ENCODE measurements at regions not wholly inside any gene's neighbourhood (a gene's known extent, or its start where the extent isn't known, plus 50 kb on each side); places are given as distances from the start of the nearest gene placed in this dataset.
"Not testable (repeated sequence)": the region's sequence is repeated elsewhere in the genome, so short reads cannot be mapped to it uniquely, and the experiment has no call there.

DNA sequence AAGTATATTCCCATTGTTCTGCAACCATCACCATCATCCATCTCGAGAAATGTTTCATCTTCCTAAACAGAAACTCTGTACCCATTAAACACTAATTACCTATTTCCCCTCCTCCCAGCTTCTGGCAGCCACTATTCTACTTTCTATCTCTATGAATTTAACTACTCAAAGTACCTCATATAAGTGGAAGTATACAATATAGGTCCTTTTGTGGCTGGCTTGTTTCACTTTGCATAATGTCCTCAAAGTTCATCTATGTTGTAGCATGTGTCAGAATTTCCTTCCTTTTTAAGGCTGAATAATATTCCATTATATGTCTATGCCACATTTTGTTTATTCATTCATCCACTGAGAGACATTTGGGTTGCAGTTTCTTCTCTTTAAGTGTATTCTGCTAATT lies 159.4 kb downstream of the KCNRG start:
- TF ChIP-seq EP300 (IDR thresholded peaks at IDR 0.05), result no peak
- TF ChIP-seq POLR2AphosphoS5 (IDR thresholded peaks at IDR 0.05), result no peak
- TF ChIP-seq POLR2A (IDR thresholded peaks at IDR 0.05; ENCODE audit: low read depth), result no peak
- TF ChIP-seq CTCF (IDR thresholded peaks at IDR 0.05), result no peak
- intact Hi-C loops (cut with DNase I), result loop anchor here (5.0 kb wide), 1 partner anchor 358 kb away; no protein-coding TSS in a partner anchor
- H3K4me1 ChIP-seq, result peaks cover 0 to 6% (median 0%) of the 10 kb centered on the region in 4 donors
- H3K36me3 ChIP-seq, result no peaks in the 10 kb centered on the region
- H3K27ac ChIP-seq (replicated peaks in 1 of 4), result no peak overlapping the region
- no peaks in the 10 kb centered on the region for H3K9me3 ChIP-seq
- no peak for DNase-seq (ENCODE audit: extremely low spot score)
- no peak overlapping the region for H3K4me3 ChIP-seq
- 97% methylated on average over 1 of the region's 1 CpG for WGBS
- no peaks in the 10 kb centered on the region for H3K27me3 ChIP-seq

DNA sequence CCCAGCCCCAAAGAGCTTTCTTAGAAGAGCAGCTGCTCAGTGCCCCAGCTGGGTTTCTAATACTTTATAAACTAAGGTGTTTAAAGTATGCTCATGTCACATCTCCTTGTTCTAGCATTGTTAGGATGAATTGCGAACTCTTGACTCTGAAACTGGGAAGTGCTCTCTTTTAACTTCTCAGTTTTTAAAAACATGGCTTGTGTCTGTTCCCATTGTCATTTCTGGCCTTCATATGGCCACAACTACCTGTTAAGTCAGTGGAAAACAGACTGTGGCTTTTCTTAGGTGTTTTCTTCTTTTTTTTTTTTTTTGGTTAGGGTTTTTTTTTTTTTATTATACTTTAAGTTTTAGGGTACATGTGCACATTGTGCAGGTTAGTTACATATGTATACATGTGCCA lies 164.7 kb downstream of the KCNRG start:
- H3K9me3 ChIP-seq, result no peaks in the 10 kb centered on the region
- intact Hi-C loops (cut with DNase I), result no loop called here
- 87% methylated on average over 1 of the region's 1 CpG for WGBS

DNA sequence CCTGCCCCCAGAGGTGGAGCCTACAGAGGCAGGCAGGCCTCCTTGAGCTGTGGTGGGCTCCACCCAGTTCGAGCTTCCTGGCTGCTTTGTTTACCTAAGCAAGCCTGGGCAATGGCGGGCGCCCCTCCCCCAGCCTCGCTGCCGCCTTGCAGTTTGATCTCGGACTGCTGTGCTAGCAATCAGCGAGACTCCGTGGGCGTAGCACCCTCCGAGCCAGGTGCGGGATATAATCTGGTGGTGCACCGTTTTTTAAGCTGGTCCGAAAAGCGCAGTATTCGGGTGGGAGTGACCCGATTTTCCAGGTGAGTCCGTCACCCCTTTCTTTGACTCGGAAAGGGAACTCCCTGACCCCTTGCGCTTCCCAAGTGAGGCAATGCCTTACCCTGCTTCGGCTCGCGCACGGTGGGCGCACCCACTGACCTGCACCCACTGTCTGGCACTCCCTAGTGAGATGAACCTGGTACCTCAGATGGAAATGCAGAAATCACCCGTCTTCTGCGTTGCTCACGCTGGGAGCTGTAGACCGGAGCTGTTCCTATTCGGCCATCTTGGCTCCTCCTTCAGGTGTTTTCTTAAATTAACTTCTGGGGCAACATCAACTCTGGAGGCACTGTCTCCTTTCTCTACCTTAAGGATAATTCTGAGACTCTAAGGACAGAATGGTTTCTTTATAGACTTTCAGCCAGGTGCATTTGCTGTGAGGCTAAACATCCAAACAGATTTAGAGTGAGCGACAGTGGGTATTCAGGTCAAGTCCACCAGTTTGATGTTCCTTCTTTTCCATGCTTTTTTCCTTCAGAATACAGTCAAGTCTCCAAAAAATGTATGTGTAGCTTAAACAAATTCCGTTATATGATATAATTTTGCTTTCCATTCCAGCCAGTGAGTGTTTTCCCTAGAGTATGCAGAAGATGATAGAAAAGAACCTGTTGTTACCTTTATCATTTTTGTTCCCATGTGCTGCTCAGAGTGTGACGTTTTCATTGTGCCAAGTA lies 170.8 kb downstream of the KCNRG start:
- DNase-seq (ENCODE audit: extremely low spot score); H3K27me3 ChIP-seq; H3K4me1 ChIP-seq; H3K36me3 ChIP-seq; H3K4me3 ChIP-seq; H3K27ac ChIP-seq (replicated peaks in 1 of 4); H3K9me3 ChIP-seq; intact Hi-C loops (cut with DNase I): not testable (repeated sequence)
- 96% methylated on average over 24 of the region's 32 CpGs for whole genome bisulfite sequencing

More for the DNA sequence above, 164.7 kb downstream of the KCNRG start:
- no peak overlapping the region for H3K4me3 ChIP-seq
- DNase-seq (ENCODE audit: extremely low spot score), result no peak
- no peaks in the 10 kb centered on the region for H3K36me3 ChIP-seq
- H3K4me1 ChIP-seq, result no peaks in the 10 kb centered on the region
- TF ChIP-seq POLR2A (IDR thresholded peaks at IDR 0.05; ENCODE audit: low read depth) (no peak), EP300 (IDR thresholded peaks at IDR 0.05) (no peak), CTCF (IDR thresholded peaks at IDR 0.05) (no peak), POLR2AphosphoS5 (IDR thresholded peaks at IDR 0.05) (no peak)
- H3K27me3 ChIP-seq, result no peaks in the 10 kb centered on the region
- H3K27ac ChIP-seq (replicated peaks in 1 of 4), result no peak overlapping the region

- H3K36me3 ChIP-seq, result no peaks in the 10 kb centered on the region
- no peaks in the 10 kb centered on the region for H3K4me1 ChIP-seq
- 84% methylated on average over 3 of the region's 3 CpGs for WGBS
- H3K9me3 ChIP-seq, result no peaks in the 10 kb centered on the region
- TF ChIP-seq POLR2AphosphoS5 (IDR thresholded peaks at IDR 0.05) (no peak), CTCF (IDR thresholded peaks at IDR 0.05) (no peak), POLR2A (IDR thresholded peaks at IDR 0.05; ENCODE audit: low read depth) (no peak), EP300 (IDR thresholded peaks at IDR 0.05) (no peak)
- H3K27ac ChIP-seq (replicated peaks in 1 of 4), result no peak overlapping the region
- no peak overlapping the region for H3K4me3 ChIP-seq
- no peaks in the 10 kb centered on the region for H3K27me3 ChIP-seq
- DNase-seq (ENCODE audit: extremely low spot score), result peak; percentile 29
- intact Hi-C loops (cut with DNase I), result no loop called here
Measured at GRCh38 chr13:50187352-50188029, 172.2 kb downstream of the KCNRG start.

- Histone ChIP-seq H3K4me1 (no peaks in the 10 kb centered on the region), H3K27me3 (no peaks in the 10 kb centered on the region), H3K36me3 (no peaks in the 10 kb centered on the region), H3K27ac (replicated peaks in 1 of 4) (no peak overlapping the region), H3K9me3 (no peaks in the 10 kb centered on the region), H3K4me3 (no peak overlapping the region)
- 95% methylated on average over 1 of the region's 1 CpG for WGBS
- DNase-seq (ENCODE audit: extremely low spot score), result peak; percentile 26
- intact Hi-C loops (cut with DNase I), result no loop called here
- TF ChIP-seq POLR2AphosphoS5 (IDR thresholded peaks at IDR 0.05) (no peak), CTCF (IDR thresholded peaks at IDR 0.05) (no peak), POLR2A (IDR thresholded peaks at IDR 0.05; ENCODE audit: low read depth) (no peak), EP300 (IDR thresholded peaks at IDR 0.05) (no peak)
Measured at GRCh38 chr13:50188696-50189095, 173.5 kb downstream of the KCNRG start.

Measured in esophagus muscularis mucosa (tissue), 4 donors.